Esophagus muscularis mucosa (tissue), 4 donors: ENCODE measurements at regions not wholly inside any gene's neighbourhood (a gene's known extent, or its start where the extent isn't known, plus 50 kb on each side); places are given as distances from the start of the nearest gene placed in this dataset.

Experiments
- CTCF ChIP-seq, 3 experiments: fragments of 200-600 bp in 2 of 3; fragments of 450-650 bp in 1 of 3; sonication (generic) in 2 of 3; IDR thresholded peaks; one replicate each; pipeline ENCODE4 v1.5.1; 2017 to 2019; ENCODE audit warnings: antibody characterized with exemption in 3 of 3, mild to moderate bottlenecking in 2 of 3, moderate library complexity in 1 of 3
- EP300 ChIP-seq: sonication (generic); formaldehyde crosslinking; IDR thresholded peaks from one replicate; pipeline ENCODE4 v1.6.1; 2017; ENCODE audit warnings: antibody characterized with exemption
- POLR2A ChIP-seq: fragments of 450-650 bp; IDR thresholded peaks from one replicate; pipeline ENCODE4 v1.6.1; 2017; ENCODE audit warnings: antibody characterized with exemption, moderate library complexity, mild to moderate bottlenecking, low read depth
- POLR2AphosphoS5 ChIP-seq, 2 donors: sonication (generic); formaldehyde crosslinking; IDR thresholded peaks; one replicate each; pipeline ENCODE4 v1.6.1; 2017; ENCODE audit warnings: antibody characterized with exemption in 2 of 2

GRCh38 chr11:80007616-80008015, 566.8 kb upstream of the TENM4 start:
- TF ChIP-seq POLR2A (no peak), CTCF (IDR thresholded peaks at IDR 0.05) (no peak), POLR2AphosphoS5 (IDR thresholded peaks at IDR 0.05) (no peak), EP300 (no peak)
